ENCODE measurements at regions not wholly inside any gene's neighbourhood (a gene's known extent, or its start where the extent isn't known, plus 50 kb on each side); places are given as distances from the start of the nearest gene placed in this dataset.

DNA sequence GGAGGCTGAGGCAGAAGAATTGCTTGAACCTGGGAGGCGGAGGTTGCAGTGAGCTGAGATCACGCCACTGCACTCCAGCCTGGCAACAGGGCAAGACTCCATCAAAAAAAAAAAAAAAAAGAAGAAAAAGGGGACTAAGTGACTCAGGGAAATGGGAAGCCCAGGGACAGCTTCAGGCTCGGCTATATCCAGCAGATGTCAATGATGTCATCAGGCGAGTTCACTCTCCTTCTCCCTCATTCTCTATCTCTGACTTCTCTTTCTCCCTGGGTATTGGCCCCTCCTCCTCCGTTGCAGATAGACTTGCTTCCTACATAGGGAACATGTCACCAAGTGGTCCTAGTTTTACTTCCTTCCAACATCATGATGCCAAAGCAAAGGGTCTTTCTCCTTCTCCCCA is 316.8 kb downstream of the TFAP2C start:
- Mint-ChIP-seq H3K36me3 (ENCODE audit: low read depth) (no peaks in the 10 kb centered on the region), H3K27me3 (ENCODE audit: low read depth) (peaks cover 88% of the 10 kb centered on the region)

DNA sequence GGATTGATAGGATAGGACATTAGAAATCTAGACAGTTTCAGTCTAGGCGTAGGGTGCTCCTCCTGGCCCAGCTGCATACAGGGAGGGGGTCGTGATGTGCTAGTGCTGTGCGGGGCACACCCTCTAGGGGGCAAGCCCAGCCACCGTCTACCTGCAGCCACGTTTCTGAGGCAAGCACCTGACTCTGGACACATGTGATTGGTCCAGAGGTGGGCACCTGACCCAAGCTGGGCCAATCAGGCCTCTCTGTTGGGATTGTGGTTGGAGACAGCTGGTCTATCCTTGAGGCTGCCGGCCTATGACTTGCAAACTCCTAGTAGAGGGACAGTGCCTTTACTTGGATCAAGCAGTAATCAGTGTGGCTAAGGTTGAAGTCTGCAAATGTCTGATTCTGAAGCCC is 317.1 kb downstream of the BMP7 start:
- Mint-ChIP-seq H3K27ac (ENCODE audit: unreplicated experiment) (no peak overlapping the region), H3K4me1 (peaks cover 18% of the 10 kb centered on the region), H3K4me3 (no peak overlapping the region), H3K27me3 (ENCODE audit: low read depth) (peaks cover 92% of the 10 kb centered on the region), H3K36me3 (ENCODE audit: low read depth) (no peaks in the 10 kb centered on the region), H3K9me3 (no peaks in the 10 kb centered on the region)
- no peak for DNase-seq (ENCODE audit: low read depth, low spot score)
- TF ChIP-seq CTCF (conservative IDR thresholded peaks at IDR 0.05) = no peak

More for the DNA sequence above, 316.8 kb downstream of the TFAP2C start:
- no peak overlapping the region for H3K4me3 Mint-ChIP-seq
- peaks cover 18% of the 10 kb centered on the region for H3K4me1 Mint-ChIP-seq
- no peaks in the 10 kb centered on the region for H3K9me3 Mint-ChIP-seq
- no peak for TF ChIP-seq CTCF (conservative IDR thresholded peaks at IDR 0.05)
- DNase-seq (ENCODE audit: low read depth, low spot score) = no peak
- no peak overlapping the region for H3K27ac Mint-ChIP-seq (ENCODE audit: unreplicated experiment)

- H3K27ac Mint-ChIP-seq (ENCODE audit: unreplicated experiment) = no peak overlapping the region
- H3K9me3 Mint-ChIP-seq = no peaks in the 10 kb centered on the region
- no peaks in the 10 kb centered on the region for H3K36me3 Mint-ChIP-seq (ENCODE audit: low read depth)
- H3K4me3 Mint-ChIP-seq = no peak overlapping the region
- H3K4me1 Mint-ChIP-seq = peaks cover 23% of the 10 kb centered on the region
- TF ChIP-seq CTCF (conservative IDR thresholded peaks at IDR 0.05) = no peak
- H3K27me3 Mint-ChIP-seq (ENCODE audit: low read depth) = peaks cover 84% of the 10 kb centered on the region
- no peak for DNase-seq (ENCODE audit: low read depth, low spot score)
These were observed 314.0 kb downstream of the BMP7 start for GRCh38 chr20:56952258-56953047.

- peaks cover 85% of the 10 kb centered on the region for H3K27me3 Mint-ChIP-seq (ENCODE audit: low read depth)
- H3K27ac Mint-ChIP-seq (ENCODE audit: unreplicated experiment) = no peak overlapping the region
- no peak for DNase-seq (ENCODE audit: low read depth, low spot score)
- TF ChIP-seq CTCF (conservative IDR thresholded peaks at IDR 0.05) = no peak
- no peaks in the 10 kb centered on the region for H3K9me3 Mint-ChIP-seq
- no peaks in the 10 kb centered on the region for H3K36me3 Mint-ChIP-seq (ENCODE audit: low read depth)
- no peak overlapping the region for H3K4me3 Mint-ChIP-seq
- H3K4me1 Mint-ChIP-seq = peaks cover 30% of the 10 kb centered on the region
These were observed 313.3 kb downstream of the BMP7 start for GRCh38 chr20:56953048-56953586.

DNA sequence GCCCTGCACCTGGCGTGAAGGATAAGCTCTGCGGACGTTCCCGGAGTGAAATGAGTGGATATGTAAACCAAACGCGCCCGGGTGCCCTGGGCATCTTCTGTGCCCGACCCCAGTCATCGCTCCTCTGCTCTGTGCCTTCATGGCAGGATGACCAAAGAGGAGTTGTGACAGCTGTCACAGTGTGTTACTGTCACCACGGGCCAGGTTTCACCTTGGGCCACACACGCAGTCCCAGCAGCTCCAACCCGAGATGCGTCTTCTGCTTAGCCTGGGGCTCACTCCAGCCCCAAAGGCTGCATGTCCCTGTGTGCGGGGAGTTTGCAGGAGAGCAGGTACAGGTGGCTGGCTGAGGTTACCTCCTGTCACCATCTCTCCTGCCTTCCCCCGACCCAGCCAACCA is 311.6 kb downstream of the BMP7 start:
- no peaks in the 10 kb centered on the region for H3K36me3 Mint-ChIP-seq (ENCODE audit: low read depth)
- TF ChIP-seq CTCF (conservative IDR thresholded peaks at IDR 0.05) = no peak
- peaks cover 89% of the 10 kb centered on the region for H3K27me3 Mint-ChIP-seq (ENCODE audit: low read depth)
- no peak overlapping the region for H3K27ac Mint-ChIP-seq (ENCODE audit: unreplicated experiment)
- H3K4me1 Mint-ChIP-seq = peaks cover 40% of the 10 kb centered on the region
- no peaks in the 10 kb centered on the region for H3K9me3 Mint-ChIP-seq
- no peak overlapping the region for H3K4me3 Mint-ChIP-seq
- no peak for DNase-seq (ENCODE audit: low read depth, low spot score)
